Ascending aorta (tissue), 2 donors: ENCODE measurements at regions not wholly inside any gene's neighbourhood (a gene's known extent, or its start where the extent isn't known, plus 50 kb on each side); places are given as distances from the start of the nearest gene placed in this dataset.

ENCODE experiments used
- DNase-seq, 2 donors: peaks; one replicate each; pipeline ENCODE4 v3.0.0-alpha.2; 2019; ENCODE audit warnings: low spot score in 2 of 2
- H3K27ac ChIP-seq, 2 donors: fragments of 200-600 bp; sonication (generic); one replicate each; pipeline ENCODE4 v1.5.1; 2016 to 2017; ENCODE audit warnings: mild to moderate bottlenecking in 1 of 2
- H3K27me3 ChIP-seq: fragments of 200-600 bp; sonication (generic); one replicate; pipeline ENCODE4 v1.5.1; 2017
- H3K36me3 ChIP-seq, 2 donors: fragments of 200-600 bp; sonication (generic); one replicate each; pipeline ENCODE4 v1.5.1; 2016
- H3K4me1 ChIP-seq, 2 donors: fragments of 200-600 bp; sonication (generic); one replicate each; pipeline ENCODE4 v1.5.1; 2016 to 2017; ENCODE audit warnings: mild to moderate bottlenecking in 1 of 2
- H3K4me3 ChIP-seq, 2 donors: fragments of 200-600 bp; sonication (generic); one replicate each; pipeline ENCODE4 v1.5.1; 2016 to 2017; ENCODE audit warnings: mild to moderate bottlenecking in 1 of 2
- H3K9me3 ChIP-seq, 2 donors: fragments of 200-600 bp; sonication (generic); one replicate each; pipeline ENCODE4 v1.5.1; 2016
- intact Hi-C: fragments of 100-400 bp; cut with DNase I; formaldehyde crosslinking; loops from one replicate; pipeline ENCODE4 v1.15.1; 2023
- TF ChIP-seq, protein P1 (sequence below), 3 experiments: fragments of 200-600 bp in 2 of 3; fragments of 450-650 bp in 1 of 3; sonication (generic) in 2 of 3; IDR thresholded peaks; one replicate each; pipeline ENCODE4 v1.5.1; 2016 to 2019; ENCODE audit warnings: antibody characterized with exemption in 3 of 3, mild to moderate bottlenecking in 1 of 3, moderate library complexity in 1 of 3

DNA sequence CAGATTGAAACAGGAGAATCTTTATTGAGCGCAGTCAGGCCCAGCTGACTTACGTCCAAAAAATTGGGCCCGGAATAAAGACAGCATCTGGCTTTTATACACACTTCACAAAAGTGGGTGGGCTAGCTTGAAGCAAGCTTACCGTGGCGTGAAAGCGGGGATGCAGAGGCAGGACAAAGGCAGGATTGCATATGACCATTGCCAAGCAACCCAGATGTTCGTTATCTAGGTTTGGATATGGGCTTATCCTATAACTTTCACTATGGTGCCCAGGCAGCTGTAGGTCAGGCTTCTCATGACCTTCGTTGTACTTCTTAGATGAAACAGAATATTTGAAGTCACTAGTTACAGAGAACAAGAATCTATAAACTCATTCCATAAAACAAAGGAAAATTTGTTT lies 1575.6 kb upstream of the RAG2 start:
- Histone ChIP-seq H3K9me3 (no peaks in the 10 kb centered on the region), H3K36me3 (no peaks in the 10 kb centered on the region), H3K4me1 (no peaks in the 10 kb centered on the region), H3K27me3 (no peaks in the 10 kb centered on the region), H3K4me3 (no peak overlapping the region), H3K27ac (no peak overlapping the region)
- TF ChIP-seq, protein P1, sequence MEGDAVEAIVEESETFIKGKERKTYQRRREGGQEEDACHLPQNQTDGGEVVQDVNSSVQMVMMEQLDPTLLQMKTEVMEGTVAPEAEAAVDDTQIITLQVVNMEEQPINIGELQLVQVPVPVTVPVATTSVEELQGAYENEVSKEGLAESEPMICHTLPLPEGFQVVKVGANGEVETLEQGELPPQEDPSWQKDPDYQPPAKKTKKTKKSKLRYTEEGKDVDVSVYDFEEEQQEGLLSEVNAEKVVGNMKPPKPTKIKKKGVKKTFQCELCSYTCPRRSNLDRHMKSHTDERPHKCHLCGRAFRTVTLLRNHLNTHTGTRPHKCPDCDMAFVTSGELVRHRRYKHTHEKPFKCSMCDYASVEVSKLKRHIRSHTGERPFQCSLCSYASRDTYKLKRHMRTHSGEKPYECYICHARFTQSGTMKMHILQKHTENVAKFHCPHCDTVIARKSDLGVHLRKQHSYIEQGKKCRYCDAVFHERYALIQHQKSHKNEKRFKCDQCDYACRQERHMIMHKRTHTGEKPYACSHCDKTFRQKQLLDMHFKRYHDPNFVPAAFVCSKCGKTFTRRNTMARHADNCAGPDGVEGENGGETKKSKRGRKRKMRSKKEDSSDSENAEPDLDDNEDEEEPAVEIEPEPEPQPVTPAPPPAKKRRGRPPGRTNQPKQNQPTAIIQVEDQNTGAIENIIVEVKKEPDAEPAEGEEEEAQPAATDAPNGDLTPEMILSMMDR (IDR thresholded peaks at IDR 0.05) = no peak
- no peak for DNase-seq
- intact Hi-C loops = no loop called here

DNA sequence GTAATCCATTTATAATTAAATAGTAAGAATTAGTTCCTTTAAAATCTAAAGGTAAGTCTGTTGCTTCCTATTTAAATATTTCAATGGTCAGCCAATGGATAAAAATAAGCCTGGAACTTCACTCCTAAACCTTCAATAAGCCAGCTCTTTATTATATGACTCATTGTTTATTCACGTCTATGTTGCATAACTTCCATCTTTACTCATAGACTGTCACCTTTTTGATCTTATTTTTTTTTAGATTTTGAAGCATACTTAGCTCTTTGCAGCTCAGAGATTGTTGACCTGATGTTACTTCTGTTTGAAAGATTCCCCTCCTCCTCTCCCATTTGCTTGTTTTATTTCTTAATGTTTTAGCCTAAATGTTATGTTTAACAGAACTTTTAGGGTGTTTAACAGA lies 1571.2 kb upstream of the RAG2 start:
- Histone ChIP-seq H3K27me3 (no peaks in the 10 kb centered on the region), H3K4me1 (no peaks in the 10 kb centered on the region), H3K36me3 (no peaks in the 10 kb centered on the region), H3K27ac (no peak overlapping the region), H3K9me3 (no peaks in the 10 kb centered on the region), H3K4me3 (no peak overlapping the region)
- DNase-seq = no peak
- intact Hi-C loops = no loop called here
- TF ChIP-seq, protein P1 (IDR thresholded peaks at IDR 0.05) = no peak

DNA sequence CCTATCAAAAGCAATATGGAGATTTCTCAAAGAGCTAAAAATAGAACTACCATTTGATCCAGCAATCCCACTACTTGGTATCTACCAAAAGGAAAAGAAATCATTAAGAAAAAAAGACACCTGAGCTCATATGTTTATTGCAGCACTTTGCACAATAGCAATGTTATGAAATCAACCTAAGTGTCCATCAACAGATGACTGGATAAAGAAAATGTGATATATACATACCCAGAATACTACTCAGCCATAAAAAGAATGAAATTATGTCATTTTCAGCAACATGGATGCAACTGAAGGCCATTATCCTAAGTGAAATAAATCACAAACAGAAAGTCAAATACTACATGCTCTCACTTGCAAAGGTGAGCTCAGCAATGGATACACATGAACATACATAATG lies 1565.5 kb upstream of the RAG2 start:
- intact Hi-C loops = no loop called here
- no peak for DNase-seq
- H3K27me3 ChIP-seq = no peaks in the 10 kb centered on the region
- TF ChIP-seq, protein P1 (IDR thresholded peaks at IDR 0.05) = no peak
- H3K4me1 ChIP-seq = no peaks in the 10 kb centered on the region
- no peak overlapping the region for H3K4me3 ChIP-seq
- H3K27ac ChIP-seq = no peak overlapping the region
- no peaks in the 10 kb centered on the region for H3K9me3 ChIP-seq
- H3K36me3 ChIP-seq = no peaks in the 10 kb centered on the region

DNA sequence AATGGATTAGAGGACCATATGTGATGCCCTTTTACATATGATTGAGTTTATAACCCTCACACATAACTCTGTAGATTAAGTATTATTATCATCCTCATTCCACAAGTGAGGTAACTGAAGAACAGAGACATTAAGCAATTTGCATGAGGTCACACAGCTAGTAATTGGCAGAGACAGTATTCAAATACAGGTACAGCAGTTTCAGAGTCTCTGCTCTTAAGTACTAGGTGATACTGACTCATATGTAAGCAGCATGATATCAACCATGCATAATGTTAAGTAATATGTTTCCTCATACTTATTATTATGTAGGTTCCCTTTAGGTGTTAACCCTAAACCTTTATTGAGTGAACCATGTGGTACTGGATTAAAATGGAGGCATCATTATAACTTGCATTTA lies 1562.4 kb upstream of the RAG2 start:
- H3K27ac ChIP-seq = no peak overlapping the region
- no peaks in the 10 kb centered on the region for H3K36me3 ChIP-seq
- DNase-seq = no peak
- intact Hi-C loops = no loop called here
- no peaks in the 10 kb centered on the region for H3K27me3 ChIP-seq
- TF ChIP-seq, protein P1 (IDR thresholded peaks at IDR 0.05) = no peak
- no peaks in the 10 kb centered on the region for H3K4me1 ChIP-seq
- no peak overlapping the region for H3K4me3 ChIP-seq
- H3K9me3 ChIP-seq = no peaks in the 10 kb centered on the region

DNA sequence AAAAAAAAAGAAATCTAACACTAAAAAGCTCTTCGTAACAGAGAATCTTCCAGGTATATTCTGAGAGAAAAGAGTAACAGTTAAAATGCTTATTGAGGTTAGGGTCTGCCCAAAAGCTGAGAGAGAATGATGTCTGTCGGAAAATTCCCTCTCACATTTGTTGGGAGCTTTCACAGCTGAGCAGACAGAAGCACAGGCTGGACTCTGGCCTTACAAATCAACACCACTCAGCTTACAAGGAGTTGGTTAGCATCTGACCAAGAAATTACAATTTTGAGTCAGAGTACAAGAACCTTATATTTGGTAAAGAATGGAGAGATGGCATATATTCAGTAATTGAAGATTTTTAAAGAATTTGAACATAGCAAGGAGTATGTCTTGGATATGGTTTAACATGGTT lies 1561.0 kb upstream of the RAG2 start:
- no peaks in the 10 kb centered on the region for H3K27me3 ChIP-seq
- intact Hi-C loops = no loop called here
- TF ChIP-seq, protein P1 (IDR thresholded peaks at IDR 0.05) = no peak
- H3K9me3 ChIP-seq = no peaks in the 10 kb centered on the region
- no peak for DNase-seq
- no peak overlapping the region for H3K27ac ChIP-seq
- no peak overlapping the region for H3K4me3 ChIP-seq
- no peaks in the 10 kb centered on the region for H3K36me3 ChIP-seq
- no peaks in the 10 kb centered on the region for H3K4me1 ChIP-seq

DNA sequence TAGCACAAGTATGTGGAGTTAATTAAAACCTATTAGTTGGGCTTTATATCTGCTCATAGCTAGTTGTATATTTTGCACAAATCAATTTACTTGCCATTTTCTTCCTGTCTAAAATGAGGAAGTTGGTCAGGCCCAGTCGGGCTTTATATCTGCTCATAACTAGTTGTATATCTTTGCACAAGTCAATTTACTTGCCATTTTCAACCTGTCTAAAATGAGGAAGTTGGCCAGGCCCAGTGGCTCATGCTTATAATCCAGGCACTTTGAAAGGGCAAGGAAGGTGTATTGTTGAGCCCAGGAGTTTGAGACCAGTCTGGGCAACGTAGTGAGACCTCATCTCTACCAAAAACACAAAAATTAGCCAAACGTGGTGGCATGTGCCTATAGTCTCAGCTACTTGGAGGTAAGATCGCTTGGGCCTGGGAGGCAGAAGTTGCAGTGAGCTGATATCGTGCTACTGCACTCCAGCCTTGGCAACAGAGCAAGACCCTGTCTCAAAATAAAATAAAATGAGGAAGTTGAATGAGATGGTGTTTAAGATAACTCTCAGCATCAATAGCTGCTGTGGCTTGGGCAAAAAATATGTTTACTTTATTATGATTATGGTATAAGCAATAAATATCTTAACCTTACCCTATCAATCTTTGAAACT lies 1558.6 kb upstream of the RAG2 start:
- TF ChIP-seq, protein P1 (IDR thresholded peaks at IDR 0.05) = no peak

More for the DNA sequence above, 1558.6 kb upstream of the RAG2 start:
- Histone ChIP-seq H3K4me1 (no peaks in the 10 kb centered on the region), H3K27ac (no peak overlapping the region), H3K9me3 (no peaks in the 10 kb centered on the region), H3K4me3 (no peak overlapping the region), H3K36me3 (no peaks in the 10 kb centered on the region), H3K27me3 (no peaks in the 10 kb centered on the region)
- intact Hi-C loops = no loop called here
- no peak for DNase-seq
